SIG-M5 treated with dmso at 0.1 percent for 504 hours (cell line): ENCODE measurements at regions not wholly inside any gene's neighbourhood (a gene's known extent, or its start where the extent isn't known, plus 50 kb on each side); places are given as distances from the start of the nearest gene placed in this dataset.
"Not testable (repeated sequence)": the region's sequence is repeated elsewhere in the genome, so short reads cannot be mapped to it uniquely, and the experiment has no call there.

Experiments
- DNase-seq: peaks from one replicate; lab custom pipeline; 2025; ENCODE audit not compliant: unreplicated experiment; lab: John Stamatoyannopoulos, UW

DNA sequence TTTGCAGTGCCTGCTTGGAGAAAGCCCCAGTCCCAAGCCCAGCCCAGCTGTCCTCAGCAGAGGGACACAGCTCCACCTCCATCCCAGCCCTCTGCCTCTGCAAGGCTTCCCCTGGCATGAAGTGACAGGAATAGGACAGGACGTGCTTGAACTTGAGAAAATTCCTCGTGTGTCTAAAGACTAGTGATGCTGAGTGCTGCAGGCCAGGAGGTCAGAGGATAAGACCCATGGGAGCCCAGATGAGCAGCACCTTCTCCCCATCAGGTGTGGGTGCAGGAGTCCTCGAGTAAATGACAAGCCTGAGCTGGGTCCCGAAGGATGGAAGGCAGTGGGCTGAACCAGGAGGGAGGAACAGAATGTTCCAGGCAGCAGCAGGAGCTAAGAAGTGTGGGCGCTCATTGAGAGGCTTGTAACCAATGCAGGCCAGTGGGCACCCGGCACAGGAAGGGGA, 67.8 kb upstream of the UXS1 start:
- DNase-seq, result no peak

DNA sequence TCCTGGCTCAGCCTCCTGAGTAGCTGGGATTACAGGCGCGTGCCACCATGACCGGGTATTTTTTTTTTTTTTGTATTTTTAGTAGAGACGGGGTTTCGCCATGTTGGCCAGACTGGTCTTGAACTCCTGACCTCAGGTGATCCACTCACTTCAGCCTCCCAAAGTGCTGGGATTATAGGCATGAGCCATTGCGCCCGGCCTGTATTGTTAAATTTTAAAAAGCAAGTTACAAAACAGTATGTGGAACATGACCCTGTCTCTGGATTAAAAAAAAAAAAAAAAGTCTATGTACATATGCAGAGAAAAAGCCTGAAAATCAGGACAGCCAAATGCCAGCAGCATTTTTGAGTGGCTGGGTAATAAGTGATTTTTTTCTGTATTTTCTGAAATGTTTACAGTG, 64.8 kb upstream of the UXS1 start:
- DNase-seq, result not testable (repeated sequence)

DNA sequence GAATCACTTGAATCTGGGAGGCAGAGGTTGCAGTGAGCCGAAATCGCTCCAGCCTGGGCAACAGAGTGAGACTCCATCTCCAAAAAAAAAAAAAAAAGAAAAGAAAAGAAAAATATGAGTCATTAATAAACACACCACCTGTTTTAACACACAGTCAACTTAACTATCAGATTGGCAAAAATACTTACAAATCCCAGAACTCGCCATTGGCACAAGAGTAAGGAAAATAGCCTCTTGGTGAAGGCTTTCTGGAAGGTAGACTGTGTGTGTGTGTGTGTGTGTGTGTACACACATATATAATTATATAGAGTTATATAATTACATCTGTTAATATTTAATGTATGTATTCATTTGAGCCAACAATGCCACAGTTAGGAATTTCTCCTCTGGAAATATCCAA, 63.7 kb upstream of the UXS1 start:
- no peak for DNase-seq

DNA sequence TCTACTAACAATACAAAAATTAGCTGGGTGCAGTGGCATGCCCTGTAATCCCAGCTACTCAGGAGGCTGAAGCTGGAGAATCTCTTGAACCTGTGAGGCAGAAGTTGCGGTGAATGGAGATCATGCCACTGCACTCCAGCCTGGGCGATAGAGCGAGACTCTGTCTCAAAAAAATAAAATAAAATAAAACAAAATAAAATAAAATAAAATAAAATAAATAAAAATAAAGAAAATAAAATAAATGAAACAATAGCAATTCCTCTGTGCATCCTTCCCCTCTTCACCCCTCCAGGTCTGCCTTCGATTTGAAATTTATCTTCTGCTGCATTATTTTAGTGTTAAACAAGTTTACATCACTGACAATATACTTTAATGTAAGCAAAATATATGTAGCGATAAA, 63.0 kb upstream of the UXS1 start:
- no peak for DNase-seq

DNA sequence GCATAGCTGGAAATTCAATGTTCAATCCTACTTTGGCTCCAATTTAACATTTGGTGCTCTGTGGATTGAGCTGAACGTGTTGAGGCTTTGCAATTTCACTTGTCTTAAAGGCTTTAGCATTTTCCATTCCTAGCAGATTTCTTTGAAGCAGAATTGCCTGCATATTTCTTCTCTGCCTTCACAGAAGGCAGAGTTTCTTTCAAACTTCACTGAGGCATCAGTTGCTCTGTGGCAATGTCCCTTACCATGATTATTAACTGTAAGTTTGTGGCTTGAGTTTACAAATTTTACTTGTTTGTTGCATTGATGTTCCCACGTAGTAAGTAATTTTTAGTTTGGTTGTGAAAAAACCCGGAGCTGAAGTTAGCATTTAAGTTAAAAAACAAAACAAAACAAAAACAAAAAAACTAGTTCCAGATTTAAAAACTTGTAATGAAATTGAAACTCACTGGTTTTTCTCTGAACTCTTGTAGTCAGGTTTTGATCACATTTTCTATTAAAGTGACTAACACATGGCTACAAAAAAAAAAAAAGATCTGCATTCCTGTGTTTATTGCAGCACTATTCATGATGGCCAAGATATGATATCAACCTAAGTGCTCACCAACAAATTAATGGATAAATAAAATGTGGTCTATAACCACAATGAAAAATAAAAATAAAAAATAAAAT, 55.2 kb upstream of the UXS1 start:
- not testable (repeated sequence) for DNase-seq

DNA sequence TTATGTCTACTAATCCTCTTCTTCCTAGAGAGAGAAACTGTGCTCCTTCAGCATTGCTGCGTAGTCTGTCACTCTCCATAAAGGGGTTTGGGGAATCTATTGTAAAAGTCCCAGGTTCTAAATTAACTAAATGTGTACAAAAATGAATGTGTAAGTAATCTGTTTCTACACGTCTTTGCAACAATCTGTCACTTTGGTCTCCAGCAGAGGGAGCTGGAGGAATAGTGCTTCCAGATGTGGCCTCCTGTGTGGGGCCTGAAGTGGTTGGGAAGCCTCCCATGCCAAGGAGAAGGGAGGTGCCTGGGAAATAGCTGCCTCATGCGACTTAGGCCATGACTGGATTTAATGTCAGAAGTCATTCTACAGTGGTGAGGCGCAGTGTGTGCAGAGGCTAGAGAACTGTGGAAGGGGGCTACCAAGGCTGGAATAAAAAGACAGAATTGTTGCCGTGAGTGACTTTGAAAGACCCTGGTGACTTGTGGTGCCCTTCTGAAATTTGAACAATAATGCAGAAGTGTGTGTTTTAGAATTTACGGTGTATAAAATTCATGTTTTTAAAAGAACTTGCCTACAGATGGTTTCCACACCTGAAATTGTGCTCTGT, 54.5 kb upstream of the UXS1 start:
- DNase-seq, result peak; percentile 14
